ENCODE measurements at regions not wholly inside any gene's neighbourhood (a gene's known extent, or its start where the extent isn't known, plus 50 kb on each side); places are given as distances from the start of the nearest gene placed in this dataset.

GRCh38 chr11:116184763-116185162 is 588.0 kb downstream of the BUD13 start:
- no TSS peak for BruUV-seq (replicated peaks)

DNA sequence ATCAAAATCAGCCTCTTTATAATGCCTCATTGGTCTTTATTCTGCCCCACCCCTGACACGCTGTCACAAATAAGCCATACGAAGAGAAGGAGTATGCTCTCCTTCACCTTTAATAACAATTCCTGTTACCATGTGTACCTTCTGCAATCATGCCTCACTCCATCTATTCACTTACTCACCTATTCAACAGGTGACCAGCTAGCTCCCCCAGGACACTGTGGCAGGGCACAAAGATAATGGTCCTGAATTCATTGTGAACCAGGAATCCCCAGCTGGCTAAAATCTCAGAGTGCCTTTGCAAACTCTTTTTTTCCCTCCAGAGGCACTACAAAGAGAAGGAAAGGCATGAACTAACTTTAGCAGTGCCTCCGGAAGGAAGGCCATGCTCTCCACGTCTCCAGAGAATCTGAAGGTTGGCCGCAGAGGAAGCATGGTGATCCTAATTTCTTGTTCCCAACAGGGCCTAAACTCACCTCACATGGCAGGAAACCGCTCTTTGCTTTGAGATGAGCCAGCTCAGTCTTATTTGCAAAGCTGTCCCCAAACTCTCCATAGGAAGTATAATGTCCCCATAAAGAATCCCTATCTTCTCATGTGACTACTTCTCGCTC is 590.3 kb downstream of the BUD13 start:
- H4K20me1 ChIP-seq (ENCODE audit: insufficient read depth, low read length), result no peaks in the 10 kb centered on the region
- no peaks in the 10 kb centered on the region for H3K9me3 ChIP-seq (ENCODE audit: low read length)
- no peaks in the 10 kb centered on the region for H3K4me1 ChIP-seq (ENCODE audit: insufficient read depth, low read length)
- POLR2A ChIA-PET, result no interaction called here
- no peaks in the 10 kb centered on the region for H3K79me2 ChIP-seq (ENCODE audit: insufficient read depth, low read length)
- no TSS peak for BruUV-seq (replicated peaks)
- in situ Hi-C loops (cut with HindIII; ENCODE audit: extremely low pct_ligation_motif_present, low pct_unique_long_range_greater_than_20kb), result no loop called here
- WGBS (ENCODE audit: low lambda C conversion rate), result 71% methylated on average over 7 of the region's 7 CpGs
- no peak overlapping the region for H3K9ac ChIP-seq (ENCODE audit: insufficient read depth, low read depth, low read length)
- no peak for ATAC-seq
- CTCF ChIA-PET (ENCODE audit: low intra/inter-chr PET ratio, low total read pairs), result no interaction called here
- no peak overlapping the region for H2AFZ ChIP-seq (ENCODE audit: low read length)
- no peak overlapping the region for H3K27ac ChIP-seq (ENCODE audit: extremely low read length, insufficient read depth, low read length)
- no peak overlapping the region for H3K4me3 ChIP-seq (replicated peaks in 1 of 3; ENCODE audit: insufficient read depth in 1 of 3, low read depth in 2 of 3, low read length in 3 of 3)
- FAIRE-seq, result no peak
- H3K4me2 ChIP-seq (ENCODE audit: low read depth, low read length), result no peak overlapping the region
- DNase-seq (ENCODE audit: low spot score), result no peak
- H3K27me3 ChIP-seq (ENCODE audit: control insufficient read depth in 1 of 2, insufficient read depth in 2 of 2, low read length in 2 of 2), result peaks cover 0 to 2% of the 10 kb centered on the region in 2 experiments; a peak in 2 of 5 replicates
- H3K36me3 ChIP-seq (replicated peaks in 1 of 2; ENCODE audit: control insufficient read depth in 1 of 2, insufficient read depth in 2 of 2, low read length in 2 of 2), result no peaks in the 10 kb centered on the region
- intact Hi-C loops (cut with micrococcal nuclease; ENCODE audit: unreplicated experiment), result no loop called here
- TF ChIP-seq ZFP1 (CRISPR knock-in tag; IDR thresholded peaks at IDR 0.05), result no peak
- TF ChIP-seq IKZF4 (CRISPR knock-in tag; IDR thresholded peaks at IDR 0.05; ENCODE audit: borderline replicate concordance, low read depth, not compliant biosample characterization), result no peak
- no peak for TF ChIP-seq ZNF264 (CRISPR knock-in tag; IDR thresholded peaks at IDR 0.05)
- TF ChIP-seq ZKSCAN1 (IDR thresholded peaks at IDR 0.05; ENCODE audit: low read length), result no peak
- no peak for TF ChIP-seq NFE2L2 (IDR thresholded peaks at IDR 0.05; ENCODE audit: low read length)
- TF ChIP-seq, protein P1, sequence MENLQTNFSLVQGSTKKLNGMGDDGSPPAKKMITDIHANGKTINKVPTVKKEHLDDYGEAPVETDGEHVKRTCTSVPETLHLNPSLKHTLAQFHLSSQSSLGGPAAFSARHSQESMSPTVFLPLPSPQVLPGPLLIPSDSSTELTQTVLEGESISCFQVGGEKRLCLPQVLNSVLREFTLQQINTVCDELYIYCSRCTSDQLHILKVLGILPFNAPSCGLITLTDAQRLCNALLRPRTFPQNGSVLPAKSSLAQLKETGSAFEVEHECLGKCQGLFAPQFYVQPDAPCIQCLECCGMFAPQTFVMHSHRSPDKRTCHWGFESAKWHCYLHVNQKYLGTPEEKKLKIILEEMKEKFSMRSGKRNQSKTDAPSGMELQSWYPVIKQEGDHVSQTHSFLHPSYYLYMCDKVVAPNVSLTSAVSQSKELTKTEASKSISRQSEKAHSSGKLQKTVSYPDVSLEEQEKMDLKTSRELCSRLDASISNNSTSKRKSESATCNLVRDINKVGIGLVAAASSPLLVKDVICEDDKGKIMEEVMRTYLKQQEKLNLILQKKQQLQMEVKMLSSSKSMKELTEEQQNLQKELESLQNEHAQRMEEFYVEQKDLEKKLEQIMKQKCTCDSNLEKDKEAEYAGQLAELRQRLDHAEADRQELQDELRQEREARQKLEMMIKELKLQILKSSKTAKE (CRISPR knock-in tag; IDR thresholded peaks at IDR 0.05; ENCODE audit: borderline replicate concordance), result no peak
- TF ChIP-seq ESRRA (CRISPR knock-in tag; IDR thresholded peaks at IDR 0.05; ENCODE audit: low read depth), result no peak
- TF ChIP-seq ELK4 (CRISPR knock-in tag; IDR thresholded peaks at IDR 0.05; ENCODE audit: borderline replicate concordance), result no peak
- TF ChIP-seq, protein P2, sequence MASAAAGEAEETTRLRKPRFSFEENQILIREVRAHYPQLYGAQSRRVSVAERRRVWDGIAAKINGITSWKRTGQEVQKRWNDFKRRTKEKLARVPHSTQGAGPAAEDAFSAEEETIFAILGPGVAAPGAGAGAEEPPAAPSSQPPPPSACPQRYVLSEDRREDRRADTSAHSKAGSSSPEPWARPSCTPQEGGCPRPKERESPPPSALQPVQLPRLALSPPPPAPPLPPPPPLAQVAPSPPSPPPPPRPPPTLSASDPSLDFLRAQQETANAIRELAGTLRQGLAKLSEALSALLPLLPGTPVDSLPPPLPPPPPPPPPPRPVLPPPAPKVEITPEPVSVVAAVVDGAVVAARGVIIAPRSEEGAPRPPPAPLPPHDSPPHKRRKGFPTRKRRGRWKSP (CRISPR knock-in tag; IDR thresholded peaks at IDR 0.05), result no peak

More at GRCh38 chr11:116184763-116185162, 588.0 kb downstream of the BUD13 start:
- ATAC-seq (no peak), DNase-seq (ENCODE audit: low spot score) (no peak), FAIRE-seq (no peak)
- intact Hi-C loops (cut with micrococcal nuclease; ENCODE audit: unreplicated experiment), result no loop called here
- ChIA-PET POLR2A (no interaction called here), CTCF (ENCODE audit: low intra/inter-chr PET ratio, low total read pairs) (no interaction called here)
- in situ Hi-C loops (cut with HindIII; ENCODE audit: extremely low pct_ligation_motif_present, low pct_unique_long_range_greater_than_20kb), result no loop called here
- no peak overlapping the region for H2AFZ ChIP-seq (ENCODE audit: low read length)
- H3K4me2 ChIP-seq (ENCODE audit: low read depth, low read length), result no peak overlapping the region
- H3K4me3 ChIP-seq (replicated peaks in 1 of 3; ENCODE audit: insufficient read depth in 1 of 3, low read depth in 2 of 3, low read length in 3 of 3), result no peak overlapping the region
- no peaks in the 10 kb centered on the region for H3K36me3 ChIP-seq (replicated peaks in 1 of 2; ENCODE audit: control insufficient read depth in 1 of 2, insufficient read depth in 2 of 2, low read length in 2 of 2)
- TF ChIP-seq ZBTB43 (CRISPR knock-in tag; conservative IDR thresholded peaks at IDR 0.05), result no peak
- no peak for TF ChIP-seq ZFP36 (IDR thresholded peaks at IDR 0.05; ENCODE audit: borderline replicate concordance, low read depth, low read length, partially characterized antibody)
- TF ChIP-seq ZNF792 (CRISPR knock-in tag; IDR thresholded peaks at IDR 0.05), result no peak
- H3K27me3 ChIP-seq (ENCODE audit: control insufficient read depth in 1 of 2, insufficient read depth in 2 of 2, low read length in 2 of 2), result peaks cover 0 to 2% of the 10 kb centered on the region in 2 experiments; a peak in 2 of 5 replicates
- no peaks in the 10 kb centered on the region for H3K4me1 ChIP-seq (ENCODE audit: insufficient read depth, low read length)
- H3K9me3 ChIP-seq (ENCODE audit: low read length), result no peaks in the 10 kb centered on the region
- no peaks in the 10 kb centered on the region for H4K20me1 ChIP-seq (ENCODE audit: insufficient read depth, low read length)
- no peaks in the 10 kb centered on the region for H3K79me2 ChIP-seq (ENCODE audit: insufficient read depth, low read length)
- no peak overlapping the region for H3K9ac ChIP-seq (ENCODE audit: insufficient read depth, low read depth, low read length)
- WGBS (ENCODE audit: low lambda C conversion rate), result 65% methylated on average over 8 of the region's 8 CpGs
- H3K27ac ChIP-seq (ENCODE audit: extremely low read length, insufficient read depth, low read length), result no peak overlapping the region

Data from HepG2 (cell line).